GM19463 (cell line): ENCODE measurements at regions not wholly inside any gene's neighbourhood (a gene's known extent, or its start where the extent isn't known, plus 50 kb on each side); places are given as distances from the start of the nearest gene placed in this dataset.

Experiments used
- ATAC-seq: cut with Tn5 transposase; IDR thresholded peaks from one replicate; pipeline ENCODE4 v1.9.1; 2021; ENCODE audit warnings: mild to moderate bottlenecking, moderate library complexity; ENCODE audit not compliant: unreplicated experiment

DNA sequence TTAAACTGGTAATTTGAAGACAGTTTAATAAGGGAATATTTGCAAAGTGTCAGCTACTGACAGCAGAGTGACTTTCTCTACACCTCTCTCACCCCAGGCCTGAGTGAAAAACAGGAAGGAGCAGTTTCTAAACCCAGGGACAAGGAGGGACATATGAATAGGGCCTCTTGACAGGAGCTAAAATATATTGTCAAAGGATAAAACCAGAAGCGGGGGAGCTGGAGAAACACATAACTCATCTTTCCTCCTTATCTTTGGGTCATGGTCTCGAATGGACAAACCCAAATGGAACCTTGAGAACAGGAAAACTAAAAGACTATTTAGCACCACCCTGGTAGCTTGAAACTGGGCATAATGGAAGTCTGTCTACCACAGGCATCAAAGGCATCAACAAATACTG is 197.5 kb upstream of the FOXA2 start:
- ATAC-seq, result no peak

DNA sequence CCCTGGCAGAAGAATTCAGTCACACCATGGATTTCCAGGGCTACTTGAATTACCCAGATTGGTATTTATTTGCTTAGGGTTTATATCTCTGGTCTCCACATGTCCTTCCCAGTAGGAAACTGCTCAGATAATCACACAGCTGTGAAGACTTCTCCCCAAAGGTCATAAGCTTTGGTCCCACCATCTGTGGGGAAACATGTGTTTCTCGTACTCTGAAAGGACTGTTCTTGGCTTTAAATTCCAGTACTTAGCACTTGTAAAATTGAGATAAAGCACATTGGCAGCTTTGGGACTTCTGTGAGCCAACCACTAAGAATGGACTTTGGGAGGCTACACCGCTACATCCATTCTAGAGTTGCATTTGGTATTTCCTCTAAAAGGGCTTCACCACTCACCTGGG is 205.3 kb upstream of the FOXA2 start:
- no peak for ATAC-seq

DNA sequence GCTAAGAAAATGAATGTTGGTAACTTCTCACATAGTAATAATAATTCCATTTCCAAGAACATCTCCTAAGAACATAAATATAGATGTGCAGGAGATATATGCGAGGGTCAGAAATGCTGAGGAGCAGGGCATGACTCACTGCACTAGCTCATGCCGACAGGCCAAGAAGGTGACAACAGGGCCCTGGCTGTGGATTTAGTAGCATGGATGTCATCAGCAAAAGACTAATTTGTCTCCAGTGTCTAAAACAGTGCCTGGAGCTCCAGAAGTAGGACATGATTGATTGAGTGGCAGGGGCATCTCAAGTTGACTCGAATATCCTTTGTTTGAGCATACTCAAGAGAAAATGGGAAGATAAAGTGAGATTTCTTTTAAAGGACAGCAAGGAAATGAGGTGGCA is 207.0 kb upstream of the FOXA2 start:
- ATAC-seq, result no peak

DNA sequence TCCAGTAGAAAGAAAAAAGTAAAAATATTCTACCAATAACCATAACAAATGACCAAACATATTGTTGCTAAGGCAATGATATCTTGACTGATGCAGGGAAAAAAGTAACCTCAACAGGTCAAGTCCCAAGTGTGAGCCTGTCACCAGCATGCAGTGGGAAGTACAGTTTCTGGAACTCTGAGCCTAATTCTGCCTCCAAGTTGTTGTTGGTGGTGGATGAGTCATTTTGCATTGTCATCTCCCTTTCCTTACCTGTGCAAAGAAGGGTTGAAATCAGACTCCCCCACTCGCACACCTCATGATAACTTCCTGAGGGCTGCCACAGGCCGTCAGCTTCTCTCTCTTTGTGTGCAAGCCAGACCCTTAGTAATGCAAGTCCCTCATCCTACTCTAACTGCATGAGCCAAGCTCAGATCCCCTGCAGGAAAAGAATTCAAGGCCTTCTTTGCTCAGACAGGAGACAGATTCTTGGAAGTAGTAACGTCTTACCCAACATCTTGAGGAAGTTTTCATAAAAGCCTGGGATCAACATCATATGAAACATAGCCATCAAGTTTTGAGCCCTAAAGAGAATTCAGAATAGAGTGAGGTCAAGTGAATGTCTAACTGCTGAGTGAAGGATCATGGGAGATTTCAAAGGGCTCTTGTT is 207.6 kb upstream of the FOXA2 start:
- no peak for ATAC-seq

DNA sequence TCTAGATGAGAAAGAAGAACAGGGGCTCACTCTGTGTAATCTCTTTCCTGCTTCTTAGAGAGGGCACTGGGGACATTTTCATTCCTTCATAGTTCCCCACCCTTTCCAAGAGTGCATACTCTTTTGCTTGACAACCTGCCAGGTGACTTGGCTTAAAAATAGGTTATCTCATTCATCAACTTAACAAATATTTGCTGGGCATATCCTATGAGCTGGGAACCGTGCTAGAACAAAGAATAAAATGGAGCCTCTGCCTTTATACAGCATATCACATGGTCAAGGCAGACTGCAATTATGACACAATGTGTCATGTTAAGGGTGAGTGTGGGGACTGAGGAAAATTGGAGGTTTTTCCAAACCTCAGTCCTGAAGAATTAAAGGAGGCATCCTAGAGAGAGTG is 209.8 kb upstream of the FOXA2 start:
- no peak for ATAC-seq

DNA sequence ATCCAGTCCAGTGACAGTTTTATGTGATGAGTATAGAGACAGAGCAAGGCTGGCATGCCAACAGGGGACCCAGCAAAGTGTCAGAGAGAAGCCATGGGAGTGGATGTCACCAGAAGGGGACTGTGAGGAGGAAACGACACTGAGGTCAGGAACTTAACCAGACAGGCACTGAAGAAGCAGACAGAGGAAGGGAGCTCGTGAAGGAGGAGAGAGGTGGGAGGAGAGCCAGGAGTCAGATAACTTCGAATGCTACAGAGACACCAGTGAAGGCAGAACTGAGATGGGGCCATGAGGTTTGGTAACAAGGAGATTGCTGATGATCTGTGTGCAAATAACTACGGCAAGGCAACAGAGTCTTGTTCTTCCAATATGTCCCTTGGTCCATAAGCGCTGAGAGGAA is 211.1 kb upstream of the FOXA2 start:
- no peak for ATAC-seq

DNA sequence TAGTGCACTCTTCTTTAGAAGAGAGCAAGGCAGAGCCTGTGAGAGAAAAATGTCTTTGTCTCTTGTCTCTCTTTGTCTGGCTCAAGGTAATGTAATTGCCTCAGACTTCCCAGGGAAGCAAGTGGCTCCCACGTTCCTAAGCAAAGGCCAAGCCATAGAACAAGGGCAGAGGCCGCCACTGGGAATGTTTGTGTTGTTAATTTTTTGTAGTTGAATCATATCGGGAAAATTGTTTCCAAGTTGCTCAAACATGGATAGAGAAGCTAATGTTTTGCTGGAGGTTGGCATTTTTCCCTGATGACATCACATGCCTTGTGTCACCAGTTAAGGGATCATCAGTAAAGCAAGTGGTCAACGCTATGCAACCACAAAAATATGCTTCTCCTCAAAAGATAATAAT is 211.5 kb upstream of the FOXA2 start:
- no peak for ATAC-seq

DNA sequence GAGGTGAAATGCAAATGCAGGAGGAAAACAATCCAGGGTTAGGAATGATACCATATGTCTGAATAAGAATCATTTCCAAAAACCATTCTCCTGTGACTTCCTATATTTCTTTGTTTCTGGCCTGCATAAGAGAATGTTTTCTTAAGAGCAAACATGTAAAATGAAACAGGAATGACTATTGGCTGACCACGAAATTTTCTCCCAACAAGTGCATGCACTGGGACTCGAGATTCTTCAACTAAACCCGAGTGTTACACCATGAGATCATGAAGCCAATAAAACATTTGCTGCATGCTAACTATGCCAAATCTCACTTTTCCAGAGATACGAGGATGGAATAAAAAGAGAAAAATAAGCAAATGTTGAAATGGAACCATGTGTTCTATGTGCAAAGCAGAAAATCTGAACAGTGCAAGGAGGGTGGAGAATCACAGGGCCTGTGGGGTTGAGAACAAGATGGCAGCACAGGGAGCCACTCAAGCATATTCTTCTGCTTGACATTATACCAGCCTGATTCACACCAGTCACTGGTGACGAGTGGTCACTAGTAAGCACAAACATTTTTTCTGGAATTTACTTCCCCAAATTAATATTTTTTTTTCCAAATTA is 212.2 kb upstream of the FOXA2 start:
- ATAC-seq, result no peak

DNA sequence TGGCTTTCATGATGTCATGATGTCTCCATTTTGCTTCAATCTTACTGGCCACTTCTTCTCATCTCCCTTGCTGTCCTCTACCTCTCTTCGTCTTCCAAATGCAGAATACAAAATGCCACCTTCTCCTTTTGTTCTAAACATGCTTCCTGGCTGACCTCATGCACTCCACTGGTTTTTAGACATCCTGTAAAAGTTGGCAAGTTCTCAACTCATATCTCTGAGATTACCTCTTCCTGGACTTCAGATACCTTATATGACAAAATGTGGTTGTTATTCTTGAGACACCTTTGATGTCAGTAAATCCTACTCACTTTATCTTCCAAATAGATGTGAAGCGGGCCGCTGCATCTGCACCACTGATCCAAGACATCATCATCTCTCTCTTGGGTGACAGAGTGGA is 212.7 kb upstream of the FOXA2 start:
- no peak for ATAC-seq

DNA sequence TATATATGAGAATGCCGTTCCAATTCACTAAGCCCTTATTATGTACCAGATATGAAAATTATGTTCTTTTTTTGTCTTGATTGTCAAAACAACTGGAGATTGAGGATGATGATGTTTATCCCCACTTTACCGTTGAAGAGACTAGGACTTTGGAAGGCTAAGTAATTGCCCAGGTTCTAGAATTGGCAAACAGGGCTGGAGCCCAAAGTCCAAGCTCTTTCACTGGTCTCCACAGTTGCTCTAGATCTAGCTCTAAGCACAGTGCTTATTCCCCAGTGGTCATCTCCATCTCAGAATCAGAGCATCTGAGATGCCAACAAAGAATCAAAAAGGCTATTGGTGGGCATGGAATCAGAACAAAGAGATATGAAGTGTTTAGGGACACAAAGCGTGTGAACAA is 215.3 kb upstream of the FOXA2 start:
- ATAC-seq, result no peak

DNA sequence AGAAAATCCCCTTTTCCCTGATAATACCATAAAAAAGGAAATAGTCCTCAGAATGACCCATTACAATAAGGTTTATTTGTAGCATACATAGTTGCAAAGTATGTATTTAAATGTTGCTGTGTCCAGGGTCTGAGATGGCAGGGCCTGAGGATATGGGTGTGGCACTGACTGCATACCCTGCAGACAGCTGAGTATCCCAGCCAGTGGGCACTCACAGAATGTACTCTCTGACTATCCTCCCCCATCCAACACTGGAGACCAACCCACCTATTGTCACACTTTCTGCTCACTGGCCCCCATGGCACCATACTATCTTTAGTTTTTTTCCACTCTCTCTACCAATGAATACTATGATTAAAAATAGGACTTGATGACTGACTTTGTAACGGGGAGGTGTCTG is 215.8 kb upstream of the FOXA2 start:
- no peak for ATAC-seq

DNA sequence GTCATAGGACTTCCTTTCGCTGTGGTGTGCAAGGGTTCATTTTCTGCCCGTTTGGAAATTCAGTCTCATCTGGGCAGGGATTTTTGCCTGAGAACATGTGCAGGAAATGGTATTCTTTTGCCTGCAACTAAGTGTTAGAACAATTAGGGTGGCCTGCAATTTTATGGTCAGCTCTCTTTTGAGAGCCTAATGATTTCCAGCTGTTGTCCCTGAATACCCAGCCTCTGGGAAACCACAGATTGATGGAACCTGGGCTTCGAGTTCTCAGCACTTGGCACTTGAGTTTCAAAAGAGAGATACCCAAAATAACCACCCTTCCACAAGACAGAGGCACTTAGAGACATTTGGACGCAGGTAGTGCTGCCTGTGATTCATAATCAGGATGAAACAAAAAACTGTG is 217.2 kb upstream of the FOXA2 start:
- no peak for ATAC-seq

DNA sequence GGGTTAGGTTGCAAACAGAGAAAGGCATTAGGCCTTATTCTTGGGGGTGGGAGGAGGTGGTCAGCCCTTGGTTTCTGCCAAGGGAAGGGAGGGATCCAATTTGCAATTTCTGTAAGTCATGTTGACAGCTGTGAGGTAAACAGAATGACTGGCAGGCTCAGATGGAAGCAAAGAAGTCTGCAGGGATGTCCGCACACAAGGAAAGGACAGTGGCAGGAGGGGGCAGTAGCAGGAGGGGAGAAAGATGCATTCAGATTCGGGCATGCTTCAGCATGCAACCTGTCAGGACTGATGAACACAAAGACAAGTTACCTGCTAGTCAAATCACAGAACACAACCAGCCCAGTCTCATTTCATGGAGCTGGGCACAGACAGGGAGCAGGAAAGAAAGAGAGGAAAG is 217.9 kb upstream of the FOXA2 start:
- no peak for ATAC-seq

DNA sequence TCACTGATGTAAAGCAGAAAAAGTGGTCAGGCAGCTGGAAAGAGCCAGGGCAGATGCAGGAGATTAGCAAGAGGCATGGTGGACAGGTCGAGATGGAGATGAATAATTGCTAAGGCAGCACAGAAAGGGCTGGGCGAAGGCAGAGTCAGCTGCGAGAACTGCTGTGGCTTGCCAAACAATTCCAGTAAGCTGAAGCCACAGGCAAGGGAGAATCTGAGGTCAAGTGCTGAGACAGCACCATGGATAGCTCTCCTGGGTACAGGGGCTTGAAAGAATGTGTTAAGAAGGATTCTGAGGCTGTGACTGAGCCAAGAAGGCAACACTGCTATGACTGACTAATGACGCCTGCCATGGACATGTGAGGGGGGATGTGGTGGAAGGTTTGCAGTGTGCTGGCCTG is 220.8 kb upstream of the FOXA2 start:
- ATAC-seq, result no peak

DNA sequence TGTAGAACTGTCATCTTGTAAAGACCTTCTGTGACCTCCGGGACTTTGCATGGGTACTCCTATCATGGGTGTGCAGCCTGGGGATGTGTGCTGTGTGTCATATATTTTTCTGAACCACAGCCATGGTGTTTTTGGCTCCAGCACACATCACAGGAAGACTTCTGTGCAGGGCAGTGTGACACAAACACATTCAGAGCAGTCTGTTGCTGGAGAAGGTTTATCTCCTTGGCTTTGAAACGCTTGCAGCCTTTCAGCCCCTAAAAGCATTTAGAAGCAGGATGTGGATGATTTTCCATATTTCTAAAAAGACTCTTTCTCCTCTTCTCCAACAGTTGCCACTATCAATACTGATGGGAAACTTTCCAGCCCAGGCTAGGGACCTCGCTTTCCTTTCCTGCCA is 221.6 kb upstream of the FOXA2 start:
- ATAC-seq, result no peak

DNA sequence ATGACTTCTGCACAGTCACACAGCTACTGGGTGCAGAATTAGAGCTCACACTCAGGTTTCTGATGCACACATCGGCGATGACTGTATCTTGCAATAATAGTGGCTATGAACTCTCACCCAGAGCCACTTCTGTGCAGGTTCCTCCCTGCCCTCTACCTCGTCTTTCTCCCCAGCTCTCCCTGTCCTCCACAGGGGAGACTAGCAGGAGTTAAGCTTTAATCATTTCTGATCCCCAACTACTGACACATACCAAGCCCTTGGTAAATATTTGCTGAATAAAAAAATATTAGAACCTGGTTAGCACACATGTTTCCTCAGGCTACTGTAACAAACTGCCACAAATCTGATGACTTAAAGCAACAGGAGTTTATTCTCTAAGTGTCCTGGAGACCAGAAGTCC is 222.7 kb upstream of the FOXA2 start:
- no peak for ATAC-seq

DNA sequence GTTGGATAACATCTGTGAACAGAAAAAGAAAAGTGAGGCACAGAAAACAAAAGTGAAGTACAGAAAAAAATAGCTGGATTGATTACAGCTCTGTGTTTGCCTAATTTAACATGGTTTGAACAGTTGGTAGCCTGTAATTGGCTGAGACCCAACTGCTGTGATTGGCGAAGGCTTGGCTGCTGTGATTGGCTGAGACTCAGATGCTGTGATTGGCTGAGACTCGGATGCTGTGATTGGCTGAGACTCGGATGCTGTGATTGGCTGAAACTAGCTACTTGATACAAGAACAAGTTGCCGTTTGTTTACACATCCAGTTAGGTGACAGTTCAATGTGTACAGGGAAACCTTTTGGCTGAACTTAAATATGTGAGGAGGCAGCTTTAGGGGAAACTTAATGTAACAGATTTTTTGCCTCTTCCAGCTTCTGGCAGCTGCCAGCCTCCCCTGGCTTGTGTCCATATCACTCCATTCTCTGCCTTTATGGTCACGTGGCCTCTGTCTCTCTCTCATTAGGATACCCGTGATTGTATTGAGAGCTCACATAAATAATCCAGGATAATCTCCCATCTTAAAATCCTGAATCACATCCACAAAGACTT is 223.4 kb upstream of the FOXA2 start:
- no peak for ATAC-seq

DNA sequence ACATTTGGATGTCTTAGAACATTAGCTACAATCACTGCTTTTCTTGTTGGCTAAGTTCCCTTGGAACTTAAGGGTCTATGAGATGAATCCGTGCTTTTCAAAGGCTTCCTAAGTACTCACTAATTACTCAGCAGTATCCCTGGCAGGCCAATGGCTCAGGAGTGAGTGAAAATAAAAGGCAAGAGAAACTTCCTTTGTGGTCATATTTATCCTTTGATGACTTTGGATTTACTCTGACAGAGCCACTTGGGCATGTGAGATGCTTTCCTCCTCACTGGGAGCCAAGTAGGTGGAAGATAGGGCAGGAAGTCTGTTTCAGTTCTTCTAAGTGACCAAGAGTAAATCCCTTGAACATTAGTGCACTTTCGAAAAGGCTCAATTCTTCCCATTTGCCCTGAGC is 224.3 kb upstream of the FOXA2 start:
- ATAC-seq, result no peak

DNA sequence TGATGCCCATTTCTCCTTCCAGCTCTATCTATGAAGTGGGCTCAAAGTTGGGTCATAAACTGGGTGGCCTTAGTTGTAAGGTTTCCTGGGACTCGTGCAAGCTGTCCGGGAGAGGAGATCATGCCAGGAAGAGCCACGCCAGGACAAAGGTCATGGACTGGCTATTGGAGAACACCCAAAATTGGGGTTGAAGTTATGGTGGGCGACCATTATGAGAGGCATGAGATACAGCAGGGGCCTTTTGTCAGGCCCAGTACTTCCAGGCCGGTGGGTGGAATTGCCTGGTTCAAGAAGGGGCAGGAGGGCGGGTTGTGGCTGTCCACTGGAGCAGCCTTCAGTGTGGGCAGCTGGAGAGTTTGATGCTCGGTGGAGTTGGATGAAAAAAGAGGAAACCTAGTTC is 225.1 kb upstream of the SSTR4 start:
- ATAC-seq, result no peak

DNA sequence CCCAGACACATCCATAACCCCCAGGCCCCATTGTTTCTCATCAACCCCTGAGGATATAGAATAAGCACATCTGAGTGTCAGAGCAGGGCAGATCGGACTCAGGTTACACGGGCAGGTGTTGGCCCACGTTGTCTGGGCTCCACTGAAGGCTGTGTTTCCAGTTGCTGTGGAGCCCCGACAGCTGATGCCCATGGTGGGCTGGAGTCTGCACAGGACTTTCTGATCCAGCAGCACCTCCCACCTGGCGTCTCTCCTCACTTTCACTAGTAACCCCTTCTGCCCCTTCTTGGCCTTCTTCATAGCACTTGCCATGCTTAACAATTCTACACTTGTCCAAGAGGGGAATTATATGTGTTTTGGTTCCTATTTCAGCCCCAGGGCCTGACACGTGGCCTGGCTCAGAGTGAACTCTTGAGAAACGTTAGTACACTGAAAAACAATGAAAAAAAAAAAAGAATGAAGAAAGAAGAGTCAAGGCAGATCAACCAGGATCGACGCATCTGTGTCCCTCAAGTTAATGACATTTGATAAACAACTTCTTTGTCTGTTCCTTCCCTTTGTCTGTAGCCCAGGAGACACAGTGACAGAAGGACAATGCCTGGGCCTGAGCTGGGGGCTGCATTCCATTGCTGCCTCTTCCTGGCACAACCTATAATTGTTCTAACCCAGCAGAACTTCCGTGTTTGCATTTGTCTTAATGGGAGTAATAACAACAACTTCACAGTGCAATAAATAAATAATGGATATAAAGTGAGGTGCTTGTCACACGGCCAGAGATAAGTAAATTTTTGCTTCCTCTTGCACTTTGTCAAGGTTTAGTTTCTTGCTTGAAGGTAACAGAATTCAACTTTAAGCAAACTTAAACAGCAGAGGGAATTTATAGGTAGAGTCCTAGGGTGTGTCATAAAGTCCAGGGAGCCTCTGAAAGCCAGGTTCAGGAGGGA is 224.2 kb upstream of the SSTR4 start:
- ATAC-seq, result no peak

DNA sequence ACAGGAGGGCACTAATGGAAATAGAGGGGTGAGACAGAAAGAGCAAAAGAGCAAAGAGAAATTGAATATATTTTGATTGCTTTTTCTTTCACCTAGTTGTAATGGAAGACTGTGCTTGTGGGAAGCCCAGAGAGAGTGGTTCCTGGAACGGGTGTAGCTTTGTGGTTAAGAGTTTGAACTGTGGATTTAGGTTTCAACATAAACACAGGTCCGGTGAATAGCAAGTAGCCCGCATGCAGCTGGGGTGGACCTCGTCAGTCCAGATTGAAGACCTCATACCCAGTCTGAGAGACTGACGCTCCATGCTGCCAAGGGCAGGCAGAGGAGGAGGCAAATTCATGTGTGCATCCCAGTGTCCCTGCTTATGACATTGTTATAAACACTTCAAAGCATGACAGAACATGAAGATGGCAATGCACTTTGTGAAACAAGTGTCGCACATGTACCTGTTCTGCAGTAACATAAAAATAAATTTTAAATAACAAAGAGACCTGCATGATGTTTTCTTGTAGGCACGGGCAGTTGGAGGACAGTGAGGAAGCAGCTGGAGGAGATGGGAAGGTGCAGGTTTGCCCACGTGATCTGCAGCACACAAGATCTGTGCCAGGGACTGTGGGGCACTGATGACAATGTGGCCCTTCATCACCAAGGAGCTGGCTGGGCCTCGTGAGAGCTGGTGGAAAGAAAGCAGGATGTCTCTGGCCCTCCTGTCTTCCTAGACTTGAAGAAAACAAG is 220.5 kb upstream of the SSTR4 start:
- no peak for ATAC-seq
